CD14-positive monocyte (primary cell): ENCODE measurements at regions not wholly inside any gene's neighbourhood (a gene's known extent, or its start where the extent isn't known, plus 50 kb on each side); places are given as distances from the start of the nearest gene placed in this dataset.
A peak's percentile ranks its signal among the peaks of the same experiment; 100 is the strongest.

ENCODE experiments used
- DNase-seq, 3 donors: peaks; one replicate each; pipeline ENCODE4 v3.0.0-alpha.2; 2011 to 2022
- H2AFZ ChIP-seq: 2 replicates; pipeline ENCODE4 v1.6.0; 2012; ENCODE audit warnings: mild to moderate bottlenecking, low read depth, low read length, inconsistent platforms; ENCODE audit not compliant: insufficient read depth, poor library complexity, severe bottlenecking
- H3K27ac ChIP-seq, 2 donors: 1 replicate in 1 of 2; 2 replicates in 1 of 2; pipeline ENCODE4 v1.5.1; 2012 to 2013; ENCODE audit warnings: low read length in 2 of 2, control low read depth in 1 of 2, inconsistent platforms in 1 of 2, low read depth in 1 of 2, mild to moderate bottlenecking in 1 of 2
- H3K27me3 ChIP-seq, 2 donors: one replicate each; pipeline versions ENCODE4 v1.6.0 to v1.6.1; 2011 to 2013; ENCODE audit warnings: low read length in 2 of 2; ENCODE audit not compliant: control insufficient read depth in 2 of 2, insufficient read depth in 2 of 2
- H3K36me3 ChIP-seq, 2 donors: replicated peaks in 1 of 2; 1 replicate in 1 of 2; 2 replicates in 1 of 2; pipeline versions ENCODE4 v1.5.1 to v1.6.1; 2012 to 2013; ENCODE audit warnings: low read length in 2 of 2, control low read depth in 1 of 2, inconsistent platforms in 1 of 2, mild to moderate bottlenecking in 1 of 2; ENCODE audit not compliant: insufficient read depth in 2 of 2, control insufficient read depth in 1 of 2
- H3K4me1 ChIP-seq, 2 donors: 1 replicate in 1 of 2; 2 replicates in 1 of 2; pipeline versions ENCODE4 v1.5.1 to v1.6.1; 2012 to 2013; ENCODE audit warnings: low read length in 2 of 2, control low read depth in 1 of 2, inconsistent platforms in 1 of 2, mild to moderate bottlenecking in 1 of 2, moderate library complexity in 1 of 2; ENCODE audit not compliant: insufficient read depth in 2 of 2, control insufficient read depth in 1 of 2
- H3K4me2 ChIP-seq: replicated peaks from 2 replicates; pipeline ENCODE3; 2012; ENCODE audit warnings: low read length, moderate library complexity, mild to moderate bottlenecking; ENCODE audit not compliant: poor library complexity, severe bottlenecking; ENCODE audit errors: extremely low read depth
- H3K4me3 ChIP-seq, 3 experiments: fragments of 200-600 bp in 1 of 3; sonication (generic) in 1 of 3; replicated peaks in 1 of 3; 1 replicate in 2 of 3; 2 replicates in 1 of 3; pipeline ENCODE4 v1.5.1; 2011 to 2013; ENCODE audit warnings: low read length in 3 of 3, mild to moderate bottlenecking in 3 of 3, control low read depth in 2 of 3, low read depth in 2 of 3, inconsistent platforms in 1 of 3, moderate library complexity in 1 of 3
- H3K79me2 ChIP-seq: 2 replicates; pipeline ENCODE4 v1.6.0; 2012; ENCODE audit warnings: mild to moderate bottlenecking, control low read depth, inconsistent platforms, low read length, moderate library complexity; ENCODE audit not compliant: insufficient read depth
- H3K9ac ChIP-seq: 2 replicates; pipeline ENCODE4 v1.6.0; 2017; ENCODE audit warnings: low read length, mild to moderate bottlenecking; ENCODE audit not compliant: insufficient read depth, poor library complexity, severe bottlenecking
- H3K9me3 ChIP-seq, 2 donors: replicated peaks in 1 of 2; 1 replicate in 1 of 2; 2 replicates in 1 of 2; pipeline versions ENCODE4 v1.5.1 to v1.6.1; 2012 to 2013; ENCODE audit warnings: low read length in 2 of 2, control low read depth in 1 of 2; ENCODE audit not compliant: control insufficient read depth in 1 of 2, insufficient read depth in 1 of 2
- H4K20me1 ChIP-seq: 2 replicates; pipeline ENCODE4 v1.6.0; 2012; ENCODE audit warnings: mild to moderate bottlenecking, low read length, control low read depth, moderate library complexity; ENCODE audit not compliant: insufficient read depth
- H3K27ac Mint-ChIP-seq, 7 donors: one replicate each; pipeline ENCODE4 v1.8.0; 2020; ENCODE audit warnings: mild to moderate bottlenecking in 7 of 7, mixed read lengths in 7 of 7, moderate library complexity in 6 of 7, inconsistent platforms in 2 of 7
- H3K27me3 Mint-ChIP-seq, 3 donors: one replicate each; pipeline ENCODE4 v1.8.0; 2021 to 2022; ENCODE audit warnings: low read depth in 3 of 3, mild to moderate bottlenecking in 3 of 3, mixed read lengths in 3 of 3, moderate library complexity in 3 of 3, inconsistent platforms in 1 of 3
- H3K36me3 Mint-ChIP-seq, 2 donors: one replicate each; pipeline ENCODE4 v1.8.0; 2020; ENCODE audit warnings: mixed read lengths in 2 of 2, inconsistent platforms in 1 of 2, mild to moderate bottlenecking in 1 of 2
- H3K4me1 Mint-ChIP-seq: one replicate; pipeline ENCODE4 v1.8.0; 2020; ENCODE audit warnings: mild to moderate bottlenecking, mixed read lengths
- H3K4me3 Mint-ChIP-seq, 2 donors: one replicate each; pipeline ENCODE4 v1.8.0; 2020; ENCODE audit warnings: mild to moderate bottlenecking in 2 of 2, mixed read lengths in 2 of 2, moderate library complexity in 1 of 2
- H3K9me3 Mint-ChIP-seq, 7 donors: one replicate each; pipeline ENCODE4 v1.8.0; 2020 to 2022; ENCODE audit warnings: mixed read lengths in 7 of 7, mild to moderate bottlenecking in 6 of 7, moderate library complexity in 6 of 7, inconsistent platforms in 2 of 7
- WGBS: methylation state at CpG from one replicate; pipeline ENCODE4 v1.1.5; 2013; ENCODE audit warnings: missing lambda C conversion rate; ENCODE audit not compliant: insufficient coverage; 5-methylcytosine and 5-hydroxymethylcytosine counted together
- intact Hi-C, 2 donors: fragments of 100-400 bp; cut with micrococcal nuclease; formaldehyde crosslinking; loops; one replicate each; pipeline versions ENCODE4 v1.15.0 to v1.15.1; 2023
- TF ChIP-seq, protein P1 (sequence below): fragments of 200-600 bp; IDR thresholded peaks from one replicate; pipeline ENCODE4 v1.8.0; 2022; ENCODE audit warnings: antibody characterized with exemption, mild to moderate bottlenecking

DNA sequence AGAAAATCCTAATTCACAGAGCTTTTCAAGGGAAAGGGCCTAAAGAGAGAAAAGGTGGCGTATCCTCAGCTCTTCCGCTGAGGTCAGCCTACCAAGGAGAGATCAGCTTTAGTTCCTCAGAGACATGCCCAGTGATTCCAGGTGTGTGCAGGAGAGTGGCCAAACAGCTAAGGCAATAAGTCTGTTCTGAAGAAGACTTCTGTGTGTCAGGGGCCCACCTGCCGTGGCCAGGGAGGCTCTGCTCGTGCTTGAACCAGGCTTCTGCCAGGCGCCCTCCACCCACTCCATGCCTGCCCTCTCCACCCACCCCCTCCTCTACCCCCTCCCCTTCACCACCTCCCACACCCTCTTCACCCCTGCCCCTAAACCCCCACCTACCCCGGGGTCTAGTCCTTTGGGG lies 67.4 kb upstream of the ARMC2 start:
- H3K9ac ChIP-seq = no peak overlapping the region
- no peak overlapping the region for H3K4me2 ChIP-seq
- H3K9me3 ChIP-seq = no peaks in the 10 kb centered on the region
- H3K4me1 ChIP-seq = peaks cover 24 to 28% of the 10 kb centered on the region in 2 donors
- no peaks in the 10 kb centered on the region for H4K20me1 ChIP-seq
- Mint-ChIP-seq H3K27me3 (peaks cover 8 to 19% (median 11%) of the 10 kb centered on the region in 3 donors), H3K27ac (peak overlapping the region in 1 of 7 donors; percentile 46), H3K4me1 (peaks cover 29% of the 10 kb centered on the region), H3K9me3 (no peaks in the 10 kb centered on the region), H3K36me3 (peaks cover 0 to 2% of the 10 kb centered on the region in 2 donors), H3K4me3 (no peak overlapping the region)
- DNase-seq = no peak
- H3K79me2 ChIP-seq = no peaks in the 10 kb centered on the region
- H3K4me3 ChIP-seq = no peak overlapping the region
- WGBS = 100% methylated on average over 1 of the region's 6 CpGs
- H2AFZ ChIP-seq = no peak overlapping the region
- H3K27me3 ChIP-seq = peaks cover 0 to 2% of the 10 kb centered on the region in 2 donors
- no peaks in the 10 kb centered on the region for H3K36me3 ChIP-seq
- TF ChIP-seq, protein P1, sequence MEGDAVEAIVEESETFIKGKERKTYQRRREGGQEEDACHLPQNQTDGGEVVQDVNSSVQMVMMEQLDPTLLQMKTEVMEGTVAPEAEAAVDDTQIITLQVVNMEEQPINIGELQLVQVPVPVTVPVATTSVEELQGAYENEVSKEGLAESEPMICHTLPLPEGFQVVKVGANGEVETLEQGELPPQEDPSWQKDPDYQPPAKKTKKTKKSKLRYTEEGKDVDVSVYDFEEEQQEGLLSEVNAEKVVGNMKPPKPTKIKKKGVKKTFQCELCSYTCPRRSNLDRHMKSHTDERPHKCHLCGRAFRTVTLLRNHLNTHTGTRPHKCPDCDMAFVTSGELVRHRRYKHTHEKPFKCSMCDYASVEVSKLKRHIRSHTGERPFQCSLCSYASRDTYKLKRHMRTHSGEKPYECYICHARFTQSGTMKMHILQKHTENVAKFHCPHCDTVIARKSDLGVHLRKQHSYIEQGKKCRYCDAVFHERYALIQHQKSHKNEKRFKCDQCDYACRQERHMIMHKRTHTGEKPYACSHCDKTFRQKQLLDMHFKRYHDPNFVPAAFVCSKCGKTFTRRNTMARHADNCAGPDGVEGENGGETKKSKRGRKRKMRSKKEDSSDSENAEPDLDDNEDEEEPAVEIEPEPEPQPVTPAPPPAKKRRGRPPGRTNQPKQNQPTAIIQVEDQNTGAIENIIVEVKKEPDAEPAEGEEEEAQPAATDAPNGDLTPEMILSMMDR = no peak
- no peak overlapping the region for H3K27ac ChIP-seq
- intact Hi-C loops = loop anchor here (5.0 to 10.0 kb wide), 6 partner anchors 43 to 238 kb away; no protein-coding TSS in a partner anchor

DNA sequence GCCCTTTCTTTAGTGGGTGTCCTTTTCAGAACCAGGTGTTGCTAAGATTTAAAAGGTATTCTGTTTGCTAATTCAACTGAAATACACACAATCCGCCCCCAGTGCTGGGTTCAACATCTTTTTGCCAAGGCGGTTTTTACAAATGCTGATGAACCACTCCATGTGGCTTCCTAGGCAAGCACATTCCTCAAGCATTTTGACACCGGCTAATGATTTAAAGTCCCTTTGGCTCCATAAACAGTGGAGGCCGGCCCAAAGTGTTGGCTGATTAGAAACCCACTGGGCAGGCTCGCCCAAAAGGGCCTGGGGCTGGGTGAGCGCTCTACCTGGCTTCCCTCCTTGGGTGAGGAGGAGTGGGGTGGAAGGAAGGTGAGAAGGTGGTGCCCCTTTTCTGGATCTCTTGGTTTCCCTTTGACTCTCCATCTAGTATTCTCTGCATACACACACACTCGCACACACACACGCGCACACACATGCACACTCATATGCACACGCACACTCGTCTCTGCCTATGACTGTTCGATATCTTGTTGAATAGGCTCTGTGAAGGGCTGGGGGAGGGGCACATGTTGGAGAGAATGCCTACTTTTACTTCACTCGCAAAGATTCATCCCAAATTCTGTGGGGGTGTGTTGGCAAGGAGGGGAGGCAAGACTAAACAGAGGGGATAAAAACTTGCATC lies 66.7 kb upstream of the ARMC2 start:
- H3K9ac ChIP-seq = no peak overlapping the region
- H3K27me3 Mint-ChIP-seq = peaks cover 8 to 19% (median 11%) of the 10 kb centered on the region in 3 donors
- H3K4me1 Mint-ChIP-seq = peaks cover 29% of the 10 kb centered on the region
- peak overlapping the region; percentile 67 for H3K4me2 ChIP-seq
- peak overlapping the region in 1 of 2 donors; percentile 6 for H3K27ac ChIP-seq
- peaks cover 0 to 2% of the 10 kb centered on the region in 2 donors for H3K27me3 ChIP-seq
- H3K4me3 ChIP-seq = peak overlapping the region in 1 of 3 experiments; percentile 73
- H3K27ac Mint-ChIP-seq = peak overlapping the region in 6 of 7 donors; percentile 2 to 73 (median 54)
- H3K9me3 Mint-ChIP-seq = no peaks in the 10 kb centered on the region
- TF ChIP-seq, protein P1 = no peak
- DNase-seq = no peak
- no peaks in the 10 kb centered on the region for H3K9me3 ChIP-seq
- peaks cover 0 to 2% of the 10 kb centered on the region in 2 donors for H3K36me3 Mint-ChIP-seq
- no peaks in the 10 kb centered on the region for H3K79me2 ChIP-seq
- H2AFZ ChIP-seq = peak overlapping the region; percentile 72
- H3K36me3 ChIP-seq = no peaks in the 10 kb centered on the region
- intact Hi-C loops = loop anchor here (5.0 to 10.0 kb wide), 6 partner anchors 44 to 239 kb away; no protein-coding TSS in a partner anchor
- H3K4me1 ChIP-seq = peaks cover 24 to 28% of the 10 kb centered on the region in 2 donors
- 96% methylated on average over 5 of the region's 13 CpGs for WGBS
- no peaks in the 10 kb centered on the region for H4K20me1 ChIP-seq
- peak overlapping the region; percentile 84 to 96 for H3K4me3 Mint-ChIP-seq
